ENCODE measurements at regions not wholly inside any gene's neighbourhood (a gene's known extent, or its start where the extent isn't known, plus 50 kb on each side); places are given as distances from the start of the nearest gene placed in this dataset.

DNA sequence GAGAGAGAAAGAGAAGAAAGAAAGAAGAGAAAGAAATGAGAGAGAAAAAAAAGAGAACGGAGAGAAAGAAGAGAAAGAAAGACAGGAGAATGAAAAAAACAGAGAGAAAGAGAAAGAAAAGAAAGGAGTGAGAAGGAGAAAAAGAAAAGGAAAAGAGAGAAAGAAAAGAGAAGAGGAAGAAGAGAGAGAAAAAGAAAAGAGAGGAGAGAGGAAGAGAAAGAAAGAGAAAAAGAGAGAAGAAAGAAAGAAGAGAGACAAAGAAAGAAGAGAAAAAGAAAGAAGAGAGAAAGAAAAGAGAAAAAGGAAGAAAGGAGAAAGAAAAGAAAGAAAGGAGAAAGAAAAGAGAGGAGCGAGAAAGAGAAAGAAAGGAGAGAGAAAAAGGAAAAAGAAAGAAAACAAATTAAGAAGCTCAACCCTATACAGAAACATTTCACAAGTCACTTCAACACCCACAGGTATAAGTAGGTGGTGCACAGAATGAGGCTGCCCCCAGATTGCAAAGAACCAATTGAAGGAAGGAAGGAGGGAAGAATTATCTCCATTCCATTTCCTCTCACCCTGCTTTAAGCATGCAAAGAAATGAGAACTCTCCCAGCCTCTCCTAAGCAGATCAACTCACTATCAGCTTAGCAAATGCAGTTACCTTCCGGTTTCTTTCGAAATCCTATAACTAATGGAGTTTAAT, 98.8 kb upstream of the CACNA1A start:
- DNase-seq (ENCODE audit: low read depth) = no peak

DNA sequence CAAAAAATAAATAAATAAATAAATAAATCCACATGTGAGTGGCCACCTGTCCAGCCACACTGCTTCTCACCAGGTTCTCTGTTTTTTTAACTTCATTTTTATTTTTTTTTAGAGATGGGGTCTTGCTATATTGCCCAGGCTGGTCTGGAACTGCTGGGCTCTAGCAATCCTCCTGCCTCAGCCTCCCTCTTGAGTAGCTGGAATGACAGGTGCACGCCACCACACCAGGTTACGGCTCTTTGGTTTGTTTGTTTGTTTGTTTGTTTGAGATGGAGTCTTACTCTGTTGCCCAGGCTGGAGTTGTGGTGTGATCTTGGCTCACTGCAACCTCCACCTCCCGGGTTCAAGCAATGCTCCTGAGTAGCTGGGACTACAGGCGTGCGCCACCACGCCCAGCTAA, 94.5 kb upstream of the CACNA1A start:
- DNase-seq (ENCODE audit: low read depth) = no peak

- no peak for DNase-seq (ENCODE audit: low read depth)
Observed at GRCh38 chr19:13600091-13600490, 93.8 kb upstream of the CACNA1A start.

DNA sequence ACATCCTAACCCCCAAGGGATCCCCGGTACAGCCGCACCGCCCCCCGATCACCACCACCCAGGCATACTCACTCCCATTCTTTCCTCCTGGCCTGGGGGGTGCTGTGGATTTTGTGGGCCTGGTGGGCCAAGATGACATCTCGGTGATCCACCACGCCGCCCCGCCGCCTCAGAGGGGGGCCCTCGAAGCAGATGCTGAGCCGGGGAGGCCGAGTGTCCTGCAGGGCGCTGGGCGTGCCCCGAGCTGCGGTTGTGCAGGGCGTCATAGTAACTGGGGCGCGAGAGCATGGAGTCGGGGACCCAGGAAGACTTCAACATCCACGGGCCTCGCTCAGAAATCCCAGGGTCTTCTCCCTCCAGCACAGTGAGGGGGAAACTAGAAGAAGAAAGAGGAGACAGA, 93.4 kb upstream of the CACNA1A start:
- no peak for DNase-seq (ENCODE audit: low read depth)

GRCh38 chr19:13598098-13598497, 91.8 kb upstream of the CACNA1A start:
- no peak for DNase-seq (ENCODE audit: low read depth)

DNA sequence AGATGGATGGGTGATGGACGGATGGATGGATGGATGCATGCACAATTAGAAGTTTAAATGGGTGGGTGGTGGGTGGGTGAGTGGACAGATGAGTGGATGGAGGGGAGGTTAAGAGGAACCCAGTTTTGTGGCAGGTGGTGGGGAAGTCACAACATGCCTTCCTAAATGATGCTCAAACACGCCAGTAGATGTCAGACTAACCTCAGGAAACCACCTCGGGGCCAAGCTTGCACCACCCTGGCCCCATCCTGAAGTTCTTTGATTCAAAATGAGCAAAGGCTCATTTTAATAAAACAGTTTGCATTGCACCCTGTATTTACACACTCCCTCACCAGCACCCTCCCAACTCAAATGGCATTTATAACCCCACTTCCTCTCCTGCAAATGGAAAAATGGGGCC, 91.4 kb upstream of the CACNA1A start:
- DNase-seq (ENCODE audit: low read depth) = peak; percentile 12

DNA sequence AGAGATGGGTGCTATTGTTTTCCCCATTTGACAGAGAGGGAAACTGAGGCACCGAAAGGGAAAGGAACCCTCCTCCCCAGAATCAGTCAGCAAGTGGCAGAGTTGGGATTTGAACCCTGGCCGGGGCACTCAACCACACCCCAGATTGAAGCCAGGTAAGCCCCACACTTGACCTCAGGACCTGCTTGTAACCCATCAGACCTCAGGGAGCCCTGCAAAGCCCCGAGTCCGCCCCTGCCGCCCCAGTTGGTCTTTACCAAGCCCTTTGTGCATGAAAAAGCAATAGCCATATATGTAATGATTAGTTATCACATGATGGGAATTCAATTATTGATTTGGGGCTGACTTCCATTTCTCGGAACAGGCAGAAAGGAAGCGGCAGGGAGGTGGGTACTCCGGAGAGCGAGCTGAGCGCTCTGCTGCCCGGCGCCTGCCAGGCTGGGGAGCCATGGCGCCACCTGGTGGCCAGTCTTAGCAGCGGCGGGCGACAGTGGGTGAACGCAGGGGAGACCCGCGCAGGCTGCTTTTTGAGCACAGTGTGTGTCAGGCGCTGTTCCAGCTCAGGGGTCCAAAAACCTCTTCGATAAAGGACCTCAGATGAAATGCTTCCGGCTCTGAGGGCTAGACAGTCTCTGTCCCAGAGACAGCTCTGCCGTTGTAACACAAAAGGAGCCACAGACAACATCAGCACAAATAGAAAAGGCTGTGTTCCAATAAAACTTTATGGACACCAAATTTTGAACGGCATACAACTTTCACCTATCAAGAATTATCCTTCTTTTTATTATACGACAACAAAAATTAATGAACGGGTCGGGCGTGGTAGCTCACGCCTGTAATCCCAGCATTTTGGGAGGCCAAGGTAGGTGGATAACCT, 82.9 kb upstream of the CACNA1A start:
- DNase-seq (ENCODE audit: low read depth) = peak; percentile 33

- no peak for DNase-seq (ENCODE audit: low read depth)
Observed at GRCh38 chr19:13585512-13585911, 79.2 kb upstream of the CACNA1A start.

DNA sequence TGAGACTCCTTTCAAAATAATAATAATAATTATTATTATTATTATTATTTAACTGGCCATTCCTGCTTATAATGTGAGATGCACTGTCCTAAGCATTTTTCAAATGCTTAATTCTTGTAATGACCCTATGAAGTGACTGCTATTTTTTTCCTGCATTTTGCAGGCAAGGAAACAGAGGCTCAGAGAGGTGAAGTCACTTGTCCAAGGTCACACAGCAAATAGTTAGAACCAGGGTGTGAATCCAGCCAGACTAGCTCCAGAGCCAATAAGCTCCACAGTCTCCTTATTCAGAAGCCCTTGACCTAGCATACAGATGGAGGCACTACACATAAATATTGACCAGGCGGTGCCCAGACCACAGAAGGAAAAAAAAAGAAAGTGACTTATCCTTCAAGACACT, 77.5 kb upstream of the CACNA1A start:
- DNase-seq (ENCODE audit: low read depth) = no peak

GRCh38 chr19:13583114-13583513, 76.8 kb upstream of the CACNA1A start:
- DNase-seq (ENCODE audit: low read depth) = peak; percentile 7

DNA sequence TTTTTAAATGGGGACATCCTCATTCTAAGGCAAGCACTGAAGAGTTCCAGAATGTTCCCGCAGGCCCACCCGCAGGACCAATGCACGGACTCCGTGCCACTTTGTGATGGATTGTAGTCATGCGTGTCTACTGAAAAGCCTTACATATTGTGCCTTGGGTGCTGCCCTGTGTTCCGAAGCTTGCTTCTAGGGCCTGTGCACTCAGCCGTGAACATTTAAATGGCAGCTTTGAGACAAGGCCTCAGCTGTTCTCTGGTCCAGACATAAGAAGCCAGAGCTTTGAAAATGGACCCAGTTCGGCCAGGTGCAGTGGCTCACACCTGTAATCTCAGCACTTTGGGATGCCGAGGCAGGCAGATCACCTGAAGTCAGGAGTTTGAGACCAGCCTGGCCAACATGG, 75.3 kb upstream of the CACNA1A start:
- DNase-seq (ENCODE audit: low read depth) = no peak

GRCh38 chr19:13579388-13580060, 73.2 kb upstream of the CACNA1A start:
- DNase-seq (ENCODE audit: low read depth) = no peak

DNA sequence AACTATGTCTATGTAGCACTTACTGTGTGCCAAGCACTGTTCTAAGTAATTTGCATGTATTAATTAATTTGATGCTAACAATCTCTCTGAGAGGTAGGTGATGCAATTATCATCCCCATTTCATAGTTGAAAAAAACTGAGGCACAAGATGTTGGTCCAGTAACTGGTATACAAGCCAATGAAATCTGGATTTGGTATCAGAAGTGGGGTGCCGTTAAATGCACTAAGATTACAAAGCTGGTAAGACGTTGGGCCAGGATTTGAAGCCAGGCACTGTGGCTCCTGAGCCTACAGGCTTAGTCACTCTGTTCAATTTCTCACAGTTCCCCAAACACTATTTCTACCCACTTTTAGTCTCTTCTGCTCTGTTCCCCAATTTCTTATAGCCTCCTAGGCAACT, 70.4 kb upstream of the CACNA1A start:
- DNase-seq (ENCODE audit: low read depth) = no peak

- no peak for DNase-seq (ENCODE audit: low read depth)
Observed at GRCh38 chr19:13574933-13575332, 68.7 kb upstream of the CACNA1A start.

GRCh38 chr19:13573056-13573667, 66.9 kb upstream of the CACNA1A start:
- no peak for DNase-seq (ENCODE audit: low read depth)

GRCh38 chr19:13561461-13561860, 55.2 kb upstream of the CACNA1A start:
- DNase-seq (ENCODE audit: low read depth) = no peak

DNA sequence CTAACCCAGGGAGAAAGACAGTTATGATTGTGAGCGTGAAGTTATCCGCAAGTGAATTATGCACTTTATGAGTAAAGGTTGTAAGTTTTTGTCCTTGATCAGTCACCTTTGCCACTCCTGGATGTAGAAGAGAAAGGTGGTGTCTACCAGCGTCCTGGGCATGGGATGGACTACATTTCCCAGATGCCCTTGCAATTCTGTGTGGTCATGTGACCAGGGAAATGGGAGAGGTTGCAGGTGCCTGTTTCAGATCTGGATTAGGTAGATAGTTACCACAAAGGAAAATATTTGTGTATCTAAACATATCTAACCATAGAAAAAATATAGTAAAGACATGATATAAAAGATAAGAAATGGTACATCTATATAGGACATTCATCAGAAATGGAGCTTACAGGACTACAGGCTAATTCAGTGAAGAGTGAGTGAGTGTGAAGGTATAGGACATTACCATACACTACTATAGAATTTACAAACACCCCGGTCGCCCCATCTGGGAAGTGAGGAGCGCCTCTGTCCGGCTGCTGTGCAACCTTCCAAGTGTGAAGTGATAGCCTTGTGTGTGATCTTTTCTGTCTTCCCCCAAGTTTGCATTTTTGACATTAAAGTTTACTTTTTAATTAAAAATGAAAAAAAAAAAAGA, 51.6 kb upstream of the CACNA1A start:
- no peak for DNase-seq (ENCODE audit: low read depth)

GRCh38 chr19:13556552-13556951, 50.3 kb upstream of the CACNA1A start:
- no peak for DNase-seq (ENCODE audit: low read depth)
